Activated T-cell treated with anti-CD3 and anti-CD28 coated beads, Interleukin-2, amount 50 U/mL, for 72 hours (primary cell): ENCODE measurements at regions not wholly inside any gene's neighbourhood (a gene's known extent, or its start where the extent isn't known, plus 50 kb on each side); places are given as distances from the start of the nearest gene placed in this dataset.

Experiments used
- ATAC-seq, 2 donors: fragments of 150-1000 bp; cut with Tn5 transposase; replicated peaks in 1 of 2; 2 replicates each; pipeline ENCODE4 v1.10.0; 2021; ENCODE audit warnings: moderate library complexity in 2 of 2, mild to moderate bottlenecking in 1 of 2
- DNase-seq, 2 donors: peaks; one replicate each; pipeline ENCODE4 v3.0.0; 2021 to 2022; ENCODE audit warnings: mixed read lengths in 1 of 2
- H3K27ac Mint-ChIP-seq: one replicate; pipeline ENCODE4 v1.8.0; 2022; ENCODE audit warnings: mild to moderate bottlenecking, moderate library complexity, mixed read lengths
- H3K27me3 Mint-ChIP-seq: one replicate; pipeline ENCODE4 v1.8.0; 2022; ENCODE audit warnings: low read depth, mixed read lengths
- H3K36me3 Mint-ChIP-seq, 2 donors: one replicate each; pipeline ENCODE4 v1.8.0; 2022; ENCODE audit warnings: mixed read lengths in 2 of 2, mild to moderate bottlenecking in 1 of 2; ENCODE audit not compliant: insufficient read depth in 2 of 2
- H3K4me1 Mint-ChIP-seq: one replicate; pipeline ENCODE4 v1.8.0; 2022; ENCODE audit warnings: low read depth, mixed read lengths
- H3K4me3 Mint-ChIP-seq, 2 donors: one replicate each; pipeline ENCODE4 v1.8.0; 2022; ENCODE audit warnings: mild to moderate bottlenecking in 2 of 2, mixed read lengths in 2 of 2, moderate library complexity in 2 of 2
- H3K9me3 Mint-ChIP-seq, 2 donors: one replicate each; pipeline ENCODE4 v1.8.0; 2022; ENCODE audit warnings: mixed read lengths in 2 of 2

DNA sequence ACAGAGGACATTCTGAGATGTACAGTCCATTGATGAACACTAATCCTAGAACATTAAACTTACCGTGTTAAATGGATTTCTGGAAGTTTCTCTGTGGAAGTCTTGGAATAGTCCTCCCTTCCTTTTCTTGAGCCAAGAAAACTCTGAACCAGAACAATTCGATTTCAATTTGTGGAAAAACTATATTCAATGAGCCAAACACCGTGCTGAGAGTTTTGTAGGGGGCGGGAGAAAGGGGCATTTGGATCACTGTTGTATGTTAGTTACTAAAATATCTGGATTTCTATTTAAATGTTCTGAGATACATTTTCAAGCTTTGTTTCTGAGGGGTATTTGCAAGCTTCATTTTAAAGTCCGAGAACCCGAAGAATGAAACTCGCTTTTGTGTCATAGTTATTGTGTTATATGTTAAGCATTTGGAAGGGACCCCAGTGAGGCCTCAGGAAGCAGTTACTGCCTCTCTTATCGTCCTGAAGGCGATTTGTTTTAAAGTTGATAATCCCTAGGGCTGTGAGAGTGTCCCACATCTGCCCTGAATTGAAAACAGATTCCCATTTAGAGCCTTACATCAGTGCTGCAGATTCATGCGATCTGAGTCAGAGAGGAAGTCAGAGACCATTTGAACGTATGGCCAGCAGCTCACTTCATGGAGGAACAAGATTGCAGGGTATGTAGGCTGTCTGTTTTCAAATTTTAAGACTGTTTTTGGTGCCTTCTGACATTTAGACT lies 70.8 kb upstream of the SASH1 start:
- no peaks in the 10 kb centered on the region for H3K9me3 Mint-ChIP-seq
- no peaks in the 10 kb centered on the region for H3K36me3 Mint-ChIP-seq
- H3K4me1 Mint-ChIP-seq, result no peaks in the 10 kb centered on the region
- DNase-seq, result no peak
- no peak overlapping the region for H3K4me3 Mint-ChIP-seq
- ATAC-seq, result no peak
- peaks cover 10% of the 10 kb centered on the region for H3K27me3 Mint-ChIP-seq
- H3K27ac Mint-ChIP-seq, result no peak overlapping the region

DNA sequence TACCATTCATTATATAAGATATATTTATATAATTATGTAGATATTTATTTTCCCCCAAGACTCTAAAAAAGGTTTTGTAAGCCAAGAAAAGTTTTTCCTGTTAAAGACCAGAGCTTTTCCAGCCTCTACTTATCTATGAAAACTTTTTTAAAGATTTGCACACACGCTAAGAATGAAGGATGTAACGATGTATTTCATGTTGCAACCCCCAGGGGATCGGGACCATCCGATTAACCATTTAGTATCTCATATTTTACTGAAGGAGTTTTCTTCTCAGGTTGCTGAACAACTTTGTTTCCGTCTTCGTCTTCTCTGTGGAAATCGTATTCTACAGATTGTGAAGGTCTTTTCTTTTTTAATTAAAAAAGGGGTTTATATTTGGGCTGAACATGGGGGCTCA lies 70.0 kb upstream of the SASH1 start:
- H3K4me3 Mint-ChIP-seq, result no peak overlapping the region
- ATAC-seq, result no peak
- no peaks in the 10 kb centered on the region for H3K9me3 Mint-ChIP-seq
- no peak overlapping the region for H3K27ac Mint-ChIP-seq
- H3K4me1 Mint-ChIP-seq, result no peaks in the 10 kb centered on the region
- no peaks in the 10 kb centered on the region for H3K36me3 Mint-ChIP-seq
- DNase-seq, result no peak
- H3K27me3 Mint-ChIP-seq, result peaks cover 10% of the 10 kb centered on the region

DNA sequence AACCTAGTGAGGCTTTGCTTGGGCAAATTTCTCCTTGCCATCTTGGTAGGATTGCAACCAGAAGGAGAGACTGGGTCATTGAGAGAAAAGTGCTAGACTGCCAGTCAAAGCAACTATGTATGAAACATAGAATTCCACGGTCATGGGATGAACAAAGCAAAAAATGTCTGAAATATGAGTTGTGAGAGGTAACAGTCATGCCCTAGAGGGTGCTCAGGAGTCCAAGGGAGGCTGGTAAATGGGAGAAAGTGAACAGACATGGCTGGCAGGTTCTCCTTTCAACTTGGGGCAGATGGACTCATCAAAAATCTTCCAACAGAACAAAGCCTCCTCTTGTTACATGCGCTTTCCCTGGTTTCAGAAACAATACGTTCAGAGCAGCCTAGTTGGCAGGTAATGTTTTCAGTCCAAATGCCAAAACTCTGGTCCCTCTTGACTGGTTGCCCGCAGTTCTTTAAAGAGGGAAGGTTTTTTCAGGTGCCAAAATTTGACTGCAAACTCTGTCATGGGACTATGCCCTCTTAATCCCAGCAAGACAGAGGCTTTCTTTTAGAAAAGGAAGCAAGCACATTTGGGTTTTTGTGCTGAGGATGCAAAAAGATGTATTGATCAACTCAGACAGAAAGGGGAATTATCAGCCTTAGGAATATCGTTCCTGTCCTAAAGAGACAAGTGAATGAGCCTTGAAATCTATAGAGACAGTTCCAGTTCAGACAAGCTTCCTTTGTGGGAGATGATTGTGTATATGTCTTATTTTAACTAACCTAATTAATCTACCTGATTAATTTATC lies 68.5 kb upstream of the SASH1 start:
- H3K36me3 Mint-ChIP-seq, result no peaks in the 10 kb centered on the region
- no peak overlapping the region for H3K4me3 Mint-ChIP-seq
- no peaks in the 10 kb centered on the region for H3K9me3 Mint-ChIP-seq
- no peaks in the 10 kb centered on the region for H3K4me1 Mint-ChIP-seq
- no peak for ATAC-seq
- DNase-seq, result no peak
- H3K27me3 Mint-ChIP-seq, result peaks cover 10% of the 10 kb centered on the region
- no peak overlapping the region for H3K27ac Mint-ChIP-seq

DNA sequence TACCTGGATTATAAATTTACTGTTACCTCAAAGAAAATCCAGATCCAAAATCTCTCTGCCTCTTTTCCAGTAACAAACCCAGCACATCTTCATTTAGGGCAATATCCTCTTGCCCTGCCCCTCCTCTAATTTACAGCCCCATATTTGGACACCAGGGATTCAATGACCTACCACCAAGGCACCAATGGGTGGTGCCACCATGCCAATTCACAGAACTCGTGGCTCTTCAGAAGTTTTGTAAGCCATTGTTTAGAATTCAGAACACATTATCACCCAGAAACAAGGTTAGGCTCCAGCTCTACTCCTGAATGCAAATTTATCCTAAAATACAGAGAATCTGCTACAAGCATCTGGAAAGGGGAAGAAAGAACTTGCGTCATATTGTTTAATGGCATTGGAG lies 67.8 kb upstream of the SASH1 start:
- H3K4me1 Mint-ChIP-seq, result no peaks in the 10 kb centered on the region
- ATAC-seq (no peak), DNase-seq (no peak)
- H3K4me3 Mint-ChIP-seq, result no peak overlapping the region
- no peaks in the 10 kb centered on the region for H3K9me3 Mint-ChIP-seq
- no peaks in the 10 kb centered on the region for H3K36me3 Mint-ChIP-seq
- H3K27me3 Mint-ChIP-seq, result peaks cover 10% of the 10 kb centered on the region
- no peak overlapping the region for H3K27ac Mint-ChIP-seq

DNA sequence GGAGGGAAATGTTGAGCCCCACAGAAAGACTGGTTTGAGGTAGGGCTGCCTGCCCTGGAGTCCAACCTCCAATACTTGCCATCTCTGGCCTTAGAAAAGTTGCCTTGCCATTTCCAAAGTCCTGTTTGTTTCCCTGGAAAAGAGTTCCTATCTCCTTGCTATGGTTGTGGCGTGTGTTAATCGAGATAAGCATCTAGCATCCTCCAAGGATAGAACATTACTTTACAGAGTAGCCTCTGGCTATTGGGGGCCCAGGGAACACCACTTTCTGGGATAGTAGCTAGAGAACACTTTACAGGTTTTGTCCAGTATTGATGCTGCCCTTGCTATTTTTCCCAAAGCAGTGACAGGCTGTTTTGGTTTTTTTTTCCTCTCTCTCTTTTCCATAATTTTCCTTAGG lies 57.4 kb upstream of the SASH1 start:
- Mint-ChIP-seq H3K4me3 (no peak overlapping the region), H3K27ac (no peak overlapping the region), H3K9me3 (no peaks in the 10 kb centered on the region), H3K36me3 (no peaks in the 10 kb centered on the region), H3K4me1 (no peaks in the 10 kb centered on the region), H3K27me3 (peaks cover 11% of the 10 kb centered on the region)
- DNase-seq (no peak), ATAC-seq (no peak)

DNA sequence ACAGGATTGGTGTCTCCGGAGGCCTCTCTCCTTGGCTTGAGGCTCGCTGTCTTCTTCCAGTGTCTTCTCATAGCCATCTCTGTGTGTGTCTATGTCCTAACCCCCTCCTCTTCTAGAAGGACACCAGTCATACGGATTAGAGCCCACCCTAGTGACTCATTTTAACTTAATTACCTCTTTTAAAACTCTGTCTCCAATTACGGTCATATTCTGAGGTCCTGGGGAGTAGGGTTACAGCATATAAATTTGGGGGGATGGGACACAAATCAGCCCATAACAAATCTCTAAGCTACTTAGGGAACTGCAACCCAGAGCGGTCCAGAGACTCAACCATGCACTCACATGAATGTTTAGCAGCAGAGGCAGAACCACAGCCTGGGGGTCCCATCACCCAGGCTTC lies 56.1 kb upstream of the SASH1 start:
- H3K27me3 Mint-ChIP-seq, result peaks cover 11% of the 10 kb centered on the region
- H3K4me3 Mint-ChIP-seq, result no peak overlapping the region
- H3K4me1 Mint-ChIP-seq, result no peaks in the 10 kb centered on the region
- H3K9me3 Mint-ChIP-seq, result no peaks in the 10 kb centered on the region
- no peak overlapping the region for H3K27ac Mint-ChIP-seq
- DNase-seq, result no peak
- no peak for ATAC-seq
- H3K36me3 Mint-ChIP-seq, result no peaks in the 10 kb centered on the region

DNA sequence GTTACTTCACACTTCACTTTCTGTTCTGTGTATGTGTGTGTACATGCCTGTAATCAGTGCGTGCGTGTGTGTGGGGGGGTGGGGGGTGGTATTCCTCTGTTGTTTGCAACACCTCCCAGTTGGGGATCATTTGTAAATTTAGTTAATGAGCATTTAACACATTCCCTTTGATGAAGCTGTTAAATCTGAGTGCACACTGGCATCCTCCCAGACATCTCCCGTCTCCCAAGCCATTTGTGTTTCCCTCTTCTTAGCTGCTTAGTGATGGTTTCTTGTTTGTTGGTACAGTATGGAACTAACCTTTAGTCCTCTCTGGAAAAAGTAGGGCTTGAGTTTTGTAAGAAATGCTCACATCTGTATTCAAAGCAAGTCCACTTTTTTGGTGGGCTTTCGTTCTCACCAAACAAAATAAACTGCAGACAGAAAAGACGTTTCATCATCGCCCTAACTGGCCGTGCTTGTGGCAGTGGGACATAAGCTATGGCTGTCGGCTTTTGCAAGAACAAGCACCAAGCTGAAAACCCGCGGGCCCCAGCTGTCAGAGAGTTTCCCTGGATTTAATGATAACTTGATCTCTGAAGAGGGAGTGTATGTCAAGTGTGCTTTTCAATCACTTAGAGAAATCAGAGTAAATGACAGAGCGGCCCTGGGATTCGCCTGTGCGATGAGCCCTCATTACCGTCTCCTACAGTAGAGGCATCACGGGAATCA lies 54.9 kb upstream of the SASH1 start:
- no peak overlapping the region for H3K27ac Mint-ChIP-seq
- H3K9me3 Mint-ChIP-seq, result no peaks in the 10 kb centered on the region
- no peaks in the 10 kb centered on the region for H3K4me1 Mint-ChIP-seq
- H3K4me3 Mint-ChIP-seq, result no peak overlapping the region
- H3K36me3 Mint-ChIP-seq, result no peaks in the 10 kb centered on the region
- H3K27me3 Mint-ChIP-seq, result peaks cover 11% of the 10 kb centered on the region
- ATAC-seq, result no peak
- DNase-seq, result no peak

DNA sequence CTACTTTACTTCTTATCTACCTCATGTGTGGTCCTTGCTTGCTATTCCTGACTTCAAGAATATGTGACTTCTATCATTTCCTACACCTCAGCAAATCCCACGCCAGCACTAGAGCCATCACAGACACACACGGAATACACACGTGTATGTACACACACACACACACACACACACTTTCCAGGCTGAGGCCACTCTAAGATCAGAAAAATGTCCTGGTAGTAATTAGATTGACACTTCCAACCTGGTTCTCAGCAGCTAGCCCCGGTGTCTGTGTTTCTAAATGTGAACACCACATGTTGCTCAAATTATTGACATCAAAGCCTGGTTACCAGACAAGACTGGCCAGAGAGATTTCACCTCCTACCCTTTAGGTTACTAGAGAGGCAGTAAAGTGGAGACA lies 54.1 kb upstream of the SASH1 start:
- H3K4me1 Mint-ChIP-seq, result no peaks in the 10 kb centered on the region
- no peak overlapping the region for H3K27ac Mint-ChIP-seq
- ATAC-seq (no peak), DNase-seq (no peak)
- H3K4me3 Mint-ChIP-seq, result no peak overlapping the region
- peaks cover 11% of the 10 kb centered on the region for H3K27me3 Mint-ChIP-seq
- H3K36me3 Mint-ChIP-seq, result no peaks in the 10 kb centered on the region
- H3K9me3 Mint-ChIP-seq, result no peaks in the 10 kb centered on the region

DNA sequence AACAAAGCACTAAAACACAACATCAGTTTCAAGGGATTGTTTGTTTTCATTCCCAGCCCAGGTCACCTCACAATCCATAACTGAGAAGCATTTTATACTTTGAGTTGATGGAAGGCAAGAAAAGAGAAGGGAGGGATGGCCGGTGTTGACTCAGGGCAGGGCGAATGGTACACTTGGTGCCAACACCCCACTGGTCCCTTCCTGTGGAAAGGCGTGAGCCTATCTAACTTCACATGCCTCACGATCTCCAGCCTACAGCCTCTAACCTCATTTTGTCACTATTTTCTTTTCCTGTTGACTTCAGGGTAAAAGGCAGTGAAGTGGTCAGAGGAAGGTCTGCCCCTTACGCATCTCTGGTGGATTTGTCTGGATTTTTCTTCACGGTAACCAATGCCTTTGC lies 53.5 kb upstream of the SASH1 start:
- Mint-ChIP-seq H3K9me3 (no peaks in the 10 kb centered on the region), H3K27me3 (peaks cover 11% of the 10 kb centered on the region), H3K4me1 (no peaks in the 10 kb centered on the region), H3K4me3 (no peak overlapping the region), H3K27ac (no peak overlapping the region), H3K36me3 (no peaks in the 10 kb centered on the region)
- DNase-seq (no peak), ATAC-seq (no peak)

DNA sequence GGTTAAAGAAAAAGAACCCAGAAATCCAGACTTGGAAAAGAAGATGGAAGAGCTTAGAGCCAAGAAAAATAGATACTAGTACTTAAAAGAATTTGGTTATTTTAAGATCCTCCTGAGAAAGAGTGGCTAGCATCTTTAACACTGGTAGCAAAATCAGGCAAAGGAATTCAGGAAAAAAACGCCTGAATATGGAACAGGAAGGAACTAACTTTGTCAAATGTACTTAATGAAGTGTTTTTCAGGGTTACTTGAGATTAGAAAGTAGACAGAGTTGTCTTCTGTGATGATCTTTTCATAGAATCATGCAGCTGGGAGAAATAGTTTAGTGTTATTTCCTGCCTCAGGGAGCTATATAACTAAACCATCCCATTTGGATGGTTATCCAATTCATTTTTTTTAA lies 50.8 kb upstream of the SASH1 start:
- no peak for ATAC-seq
- H3K4me3 Mint-ChIP-seq, result no peak overlapping the region

More for the DNA sequence above, 50.8 kb upstream of the SASH1 start:
- Mint-ChIP-seq H3K9me3 (no peaks in the 10 kb centered on the region), H3K4me1 (no peaks in the 10 kb centered on the region), H3K27ac (no peak overlapping the region), H3K27me3 (peaks cover 11% of the 10 kb centered on the region), H3K36me3 (no peaks in the 10 kb centered on the region)
- no peak for DNase-seq
